IMR-90 (cell line): ENCODE measurements at regions not wholly inside any gene's neighbourhood (a gene's known extent, or its start where the extent isn't known, plus 50 kb on each side); places are given as distances from the start of the nearest gene placed in this dataset.

ENCODE experiments used
- ATAC-seq: fragments of 200-7000 bp; cut with Tn5 transposase; 2 replicates; pipeline ENCODE4 v1.9.1; 2020; ENCODE audit warnings: low read depth, mild to moderate bottlenecking, moderate library complexity
- BruUV-seq: library from RNA; stranded (reverse); fragments of 400-500 nt; replicated peaks from 2 replicates; lab custom pipeline; 2021; lab: Mats Ljungman, UMichigan
- CTCF ChIA-PET: fragments of 300-600 bp; formaldehyde crosslinking; extraction: SDS; loops from one replicate; lab custom pipeline; 2021; ENCODE audit warnings: antibody characterized with exemption; lab: Yijun Ruan, JAX
- POLR2A ChIA-PET: fragments of 300-600 bp; sonication (Branson Sonifier 250); formaldehyde crosslinking; loops from one replicate; lab custom pipeline; 2022; ENCODE audit warnings: antibody characterized with exemption; ENCODE audit not compliant: unreplicated experiment; lab: Charles Lee
- DNase-seq: peaks from one replicate; pipeline ENCODE4 v3.0.0; 2013
- H2AFZ ChIP-seq: replicated peaks from 2 replicates; pipeline ENCODE3; 2013; ENCODE audit warnings: low read length, mild to moderate bottlenecking; ENCODE audit not compliant: poor library complexity
- H2AK5ac ChIP-seq: 2 replicates; pipeline ENCODE4 v1.6.1; 2013; ENCODE audit warnings: low read depth, low read length, inconsistent platforms
- H2AK9ac ChIP-seq: replicated peaks from 2 replicates; pipeline ENCODE3; 2013; ENCODE audit warnings: mild to moderate bottlenecking, low read depth, low read length, moderate library complexity; ENCODE audit not compliant: poor library complexity
- H2BK120ac ChIP-seq: 2 replicates; pipeline ENCODE4 v1.6.1; 2013; ENCODE audit warnings: low read depth, low read length, inconsistent platforms
- H2BK15ac ChIP-seq: 3 replicates; pipeline ENCODE4 v1.6.1; 2013; ENCODE audit warnings: low read depth, low read length, inconsistent platforms
- H2BK20ac ChIP-seq: 2 replicates; pipeline ENCODE4 v1.6.1; 2013; ENCODE audit warnings: low read depth, mild to moderate bottlenecking, inconsistent platforms, low read length, moderate library complexity
- H2BK5ac ChIP-seq: 2 replicates; pipeline ENCODE4 v1.6.1; 2013; ENCODE audit warnings: mild to moderate bottlenecking, low read depth, low read length, inconsistent platforms; ENCODE audit not compliant: poor library complexity, severe bottlenecking
- H3K14ac ChIP-seq: replicated peaks from 2 replicates; pipeline ENCODE4 v1.6.1; 2013; ENCODE audit warnings: low read depth, low read length, inconsistent platforms
- H3K18ac ChIP-seq: 2 replicates; pipeline ENCODE4 v1.6.1; 2013; ENCODE audit warnings: low read depth, low read length, control low read depth
- H3K23ac ChIP-seq: 2 replicates; pipeline ENCODE4 v1.6.1; 2013; ENCODE audit warnings: low read depth, low read length, inconsistent platforms
- H3K27ac ChIP-seq: 2 replicates; pipeline ENCODE4 v1.5.1; 2013; ENCODE audit warnings: mild to moderate bottlenecking, control low read depth, low read length; ENCODE audit not compliant: insufficient read depth
- H3K27me3 ChIP-seq: 2 replicates; pipeline ENCODE4 v1.6.1; 2013; ENCODE audit warnings: low read length; ENCODE audit not compliant: control insufficient read depth, insufficient read depth
- H3K36me3 ChIP-seq: 2 replicates; pipeline ENCODE4 v1.6.1; 2013; ENCODE audit warnings: low read length, mixed read lengths; ENCODE audit not compliant: control insufficient read depth, insufficient read depth
- H3K4ac ChIP-seq: 2 replicates; pipeline ENCODE4 v1.6.1; 2013; ENCODE audit warnings: low read depth, low read length, inconsistent platforms
- H3K4me1 ChIP-seq: 2 replicates; pipeline ENCODE4 v1.6.1; 2013; ENCODE audit warnings: low read length, mixed read lengths; ENCODE audit not compliant: control insufficient read depth, insufficient read depth
- H3K4me2 ChIP-seq: 2 replicates; pipeline ENCODE4 v1.6.1; 2013; ENCODE audit warnings: low read depth, mild to moderate bottlenecking, control low read depth, low read length, moderate library complexity
- H3K4me3 ChIP-seq: 2 replicates; pipeline ENCODE4 v1.5.1; 2013; ENCODE audit warnings: low read depth, mild to moderate bottlenecking, control low read depth, low read length, moderate library complexity; ENCODE audit not compliant: insufficient read depth
- H3K56ac ChIP-seq: 2 replicates; pipeline ENCODE4 v1.6.1; 2013; ENCODE audit warnings: low read length, inconsistent platforms; ENCODE audit not compliant: insufficient read depth; ENCODE audit errors: extremely low read depth
- H3K79me1 ChIP-seq, 2 experiments: 2 replicates each; pipeline ENCODE4 v1.6.1; 2013; ENCODE audit warnings: low read length in 2 of 2, inconsistent platforms in 1 of 2, low read depth in 1 of 2
- H3K9ac ChIP-seq: 2 replicates; pipeline ENCODE4 v1.6.1; 2013; ENCODE audit warnings: low read depth, low read length, control low read depth
- H3K9me1 ChIP-seq: 2 replicates; pipeline ENCODE4 v1.6.1; 2013; ENCODE audit warnings: low read length, inconsistent platforms; ENCODE audit not compliant: insufficient read depth
- H3K9me3 ChIP-seq: 2 replicates; pipeline ENCODE4 v1.6.1; 2013; ENCODE audit warnings: low read length; ENCODE audit not compliant: control insufficient read depth, insufficient read depth
- H4K20me1 ChIP-seq: 2 replicates; pipeline ENCODE4 v1.6.1; 2013; ENCODE audit warnings: low read length, inconsistent platforms; ENCODE audit not compliant: insufficient read depth
- H4K5ac ChIP-seq: 2 replicates; pipeline ENCODE4 v1.6.1; 2013; ENCODE audit warnings: mild to moderate bottlenecking, low read depth, low read length, control low read depth
- H4K8ac ChIP-seq, 2 experiments: 2 replicates each; pipeline ENCODE4 v1.6.1; 2013; ENCODE audit warnings: low read depth in 2 of 2, low read length in 2 of 2, control low read depth in 1 of 2, inconsistent platforms in 1 of 2
- H4K91ac ChIP-seq: 2 replicates; pipeline ENCODE4 v1.6.1; 2013; ENCODE audit warnings: low read depth, low read length, inconsistent platforms; ENCODE audit not compliant: insufficient read depth
- BHLHE40 ChIP-seq: fragments of 150-350 bp; IDR thresholded peaks from 2 replicates; pipeline ENCODE4 v1.6.1; 2016; ENCODE audit warnings: mild to moderate bottlenecking, low read depth, low read length
- CHD1 ChIP-seq: IDR thresholded peaks from 2 replicates; pipeline ENCODE4 v1.6.1; 2012; ENCODE audit warnings: low read depth, low read length, improper control_type of control experiment
- CTCF ChIP-seq: conservative IDR thresholded peaks from 2 replicates; pipeline ENCODE4 v1.5.1; 2012; ENCODE audit warnings: mild to moderate bottlenecking, low read depth, low read length, improper control_type of control experiment
- MAZ ChIP-seq: IDR thresholded peaks from 2 replicates; pipeline ENCODE4 v1.6.1; 2012; ENCODE audit warnings: low read depth, mild to moderate bottlenecking, low read length, improper control_type of control experiment, moderate library complexity, borderline replicate concordance
- MXI1 ChIP-seq: IDR thresholded peaks from 2 replicates; pipeline ENCODE4 v1.6.1; 2012; ENCODE audit warnings: low read depth, mild to moderate bottlenecking, low read length, moderate library complexity, borderline replicate concordance
- NFE2L2 ChIP-seq: fragments of 150-350 bp; IDR thresholded peaks from 2 replicates; pipeline ENCODE4 v1.6.1; 2016; ENCODE audit warnings: low read depth, mild to moderate bottlenecking, low read length
- POLR2A ChIP-seq: IDR thresholded peaks from 2 replicates; pipeline ENCODE4 v1.6.1; 2012; ENCODE audit warnings: mild to moderate bottlenecking, low read depth, low read length
- RCOR1 ChIP-seq: IDR thresholded peaks from 2 replicates; pipeline ENCODE4 v1.6.1; 2012; ENCODE audit warnings: mild to moderate bottlenecking, low read length, improper control_type of control experiment; ENCODE audit not compliant: insufficient replicate concordance
- RFX5 ChIP-seq: IDR thresholded peaks from 2 replicates; pipeline ENCODE4 v1.8.0; 2012; ENCODE audit warnings: low read depth, mild to moderate bottlenecking, low read length, moderate library complexity
- SMC3 ChIP-seq: fragments of 150-350 bp; IDR thresholded peaks from 2 replicates; pipeline ENCODE4 v1.6.1; 2016; ENCODE audit warnings: low read depth, mild to moderate bottlenecking, antibody characterized with exemption, low read length, moderate library complexity
- WGBS, 2 experiments: methylation state at CpG; one replicate each; pipeline versions ENCODE4 v1.1.5 to v1.1.7; 2013; ENCODE audit warnings: missing lambda C conversion rate in 2 of 2; ENCODE audit not compliant: insufficient read length in 1 of 2; ENCODE audit errors: extremely low coverage in 2 of 2; 5-methylcytosine and 5-hydroxymethylcytosine counted together
- dilution Hi-C: fragments of 300-500 bp; cut with HindIII; formaldehyde crosslinking; loops from one replicate; pipeline ENCODE4 v1.14.3; 2018; ENCODE audit warnings: low sequenced_read_pairs; ENCODE audit not compliant: unreplicated experiment
- in situ Hi-C: fragments of 300-500 bp; cut with MboI; formaldehyde crosslinking; loops from 3 replicates; pipeline ENCODE4 v1.14.3; 2019; ENCODE audit warnings: low sequenced_read_pairs, inconsistent platforms, mixed read lengths
- intact Hi-C: fragments of 100-400 bp; cut with micrococcal nuclease; formaldehyde crosslinking; loops from 2 replicates; pipeline ENCODE4 v1.10.0; 2022

GRCh38 chr4:127211650-127212560 lies 420.9 kb upstream of the INTU start:
- Histone ChIP-seq H2AK5ac (no peak overlapping the region), H2BK5ac (no peak overlapping the region), H4K20me1 (no peaks in the 10 kb centered on the region), H3K18ac (no peak overlapping the region), H3K27me3 (no peaks in the 10 kb centered on the region), H3K4me1 (0 out of 2 replicates have a peak, but pooled peaks cover 2% of the 10 kb centered on the region), H3K9ac (no peak overlapping the region), H2BK15ac (peak overlapping the region; percentile 76; the same call in 1 of the 3 replicates), H3K4me3 (no peak overlapping the region), H2AK9ac (no peak overlapping the region), H3K9me3 (no peaks in the 10 kb centered on the region), H3K4me2 (no peak overlapping the region), H3K9me1 (no peaks in the 10 kb centered on the region), H2BK120ac (peak overlapping the region; percentile 52; the same call in 1 of the 2 replicates), H3K56ac (0 out of 2 replicates have a peak overlapping the region, but pooled peaks have one; percentile 3), H3K14ac (peak overlapping the region; percentile 78), H3K23ac (peak overlapping the region; percentile 42; the same call in 1 of the 2 replicates), H3K36me3 (no peaks in the 10 kb centered on the region), H2BK20ac (no peak overlapping the region; the same call in 1 of the 2 replicates), H3K4ac (no peak overlapping the region; the same call in 1 of the 2 replicates), H3K27ac (no peak overlapping the region), H2AFZ (no peak overlapping the region), H4K8ac (peak overlapping the region in 1 of 2 experiments; percentile 37; a peak in 1 of 4 replicates), H4K91ac (no peak overlapping the region), H4K5ac (no peak overlapping the region), H3K79me1 (no peaks in the 10 kb centered on the region)
- intact Hi-C loops (no loop called here), dilution Hi-C loops (no loop called here), in situ Hi-C loops (no loop called here)
- TF ChIP-seq NFE2L2 (no peak), BHLHE40 (no peak), MAZ (no peak), CHD1 (no peak), POLR2A (no peak), RFX5 (no peak), RCOR1 (no peak), SMC3 (no peak), MXI1 (no peak), CTCF (no peak)
- CTCF ChIA-PET: interaction anchor here (1.0 kb wide), 1 partner anchor 18 kb away, joined by 4 read pairs; no protein-coding TSS in a partner anchor
- BruUV-seq: no TSS peak
- POLR2A ChIA-PET: no interaction called here
- WGBS, 2 experiments: 40% methylated on average over 1 of the region's 4 CpGs; no CpG with 5 or more reads in 1 of the 2 experiments
- ATAC-seq (peak; percentile 46; the same call in 1 of the 2 replicates), DNase-seq (no peak)
